ACC112 (cell line): ENCODE measurements at regions not wholly inside any gene's neighbourhood (a gene's known extent, or its start where the extent isn't known, plus 50 kb on each side); places are given as distances from the start of the nearest gene placed in this dataset.
A peak's percentile ranks its signal among the peaks of the same experiment; 100 is the strongest.

Experiments used
- H2AFZ ChIP-seq: fragments of 200-600 bp; sonication (generic); one replicate; pipeline ENCODE4 v1.6.0; 2017; ENCODE audit warnings: antibody characterized with exemption, low read length; ENCODE audit not compliant: unreplicated experiment
- H3K27ac ChIP-seq: fragments of 200-600 bp; sonication (generic); 2 replicates; pipeline ENCODE4 v1.5.1; 2014; ENCODE audit warnings: low read depth, mild to moderate bottlenecking, antibody characterized with exemption, low read length, moderate library complexity
- H3K27me3 ChIP-seq: fragments of 200-600 bp; sonication (generic); 2 replicates; pipeline ENCODE4 v1.6.1; 2014; ENCODE audit warnings: mild to moderate bottlenecking, antibody characterized with exemption, low read length, moderate library complexity, mixed read lengths; ENCODE audit not compliant: insufficient read depth
- H3K36me3 ChIP-seq: fragments of 200-600 bp; sonication (generic); 2 replicates; pipeline ENCODE4 v1.6.1; 2016; ENCODE audit warnings: mild to moderate bottlenecking, antibody characterized with exemption, low read length, moderate library complexity, mixed read lengths; ENCODE audit not compliant: insufficient read depth
- H3K4me1 ChIP-seq: fragments of 200-600 bp; sonication (generic); one replicate; pipeline ENCODE4 v1.6.1; 2016; ENCODE audit warnings: low read length, mixed read lengths; ENCODE audit not compliant: insufficient read depth, unreplicated experiment, control insufficient read depth
- H3K4me3 ChIP-seq: fragments of 200-600 bp; sonication (generic); 2 replicates; pipeline ENCODE4 v1.5.1; 2014; ENCODE audit warnings: mild to moderate bottlenecking, low read depth, low read length
- H3K79me2 ChIP-seq: fragments of 200-600 bp; sonication (generic); one replicate; pipeline ENCODE4 v1.6.0; 2016; ENCODE audit warnings: low read length; ENCODE audit not compliant: control insufficient read depth, unreplicated experiment, insufficient read depth

DNA sequence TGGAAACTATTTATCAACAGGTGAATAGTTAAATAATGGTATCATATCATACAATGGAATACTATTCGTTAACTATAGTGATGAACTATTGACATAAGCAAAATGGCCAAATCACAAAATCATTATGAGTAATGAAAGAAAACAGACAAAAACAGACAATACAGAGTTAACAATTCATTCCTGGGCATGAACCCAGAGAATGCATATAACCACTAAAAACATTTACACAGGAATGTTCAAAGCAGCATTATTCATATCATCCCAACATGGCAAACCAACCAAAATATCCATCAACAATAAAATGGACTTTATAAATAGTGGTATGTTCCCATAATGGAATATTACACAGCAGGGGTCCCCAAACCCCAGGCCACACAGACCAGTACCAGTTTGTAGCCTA, 131.2 kb upstream of the CYP1B1 start:
- H3K4me1 ChIP-seq: peaks cover 1% of the 10 kb centered on the region
- H3K27ac ChIP-seq: no peak overlapping the region
- H2AFZ ChIP-seq: no peak overlapping the region
- 0 out of 2 replicates have a peak, but pooled peaks cover 3% of the 10 kb centered on the region for H3K36me3 ChIP-seq
- H3K27me3 ChIP-seq: no peaks in the 10 kb centered on the region
- H3K4me3 ChIP-seq: no peak overlapping the region
- no peaks in the 10 kb centered on the region for H3K79me2 ChIP-seq

DNA sequence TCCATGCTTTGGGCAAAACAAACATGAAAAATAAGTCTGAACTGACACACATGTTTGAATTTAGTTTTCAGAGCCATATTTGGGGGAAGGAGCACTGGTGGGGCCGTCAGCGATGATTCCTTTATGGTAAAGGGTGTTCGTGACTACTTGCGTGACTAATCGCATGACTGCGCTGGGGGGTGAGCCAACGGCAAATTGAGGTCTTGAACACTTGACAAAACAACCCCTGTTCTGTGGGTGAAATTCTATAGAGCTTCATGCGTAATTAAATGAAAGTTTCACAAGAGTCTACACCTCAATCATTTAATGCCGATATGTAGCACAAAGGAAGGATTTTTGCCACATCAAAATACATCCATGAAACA, 127.5 kb upstream of the CYP1B1 start:
- H3K4me3 ChIP-seq: no peak overlapping the region
- 0 out of 2 replicates have a peak, but pooled peaks cover 3% of the 10 kb centered on the region for H3K36me3 ChIP-seq
- H3K4me1 ChIP-seq: peaks cover 12% of the 10 kb centered on the region
- H3K79me2 ChIP-seq: no peaks in the 10 kb centered on the region
- H2AFZ ChIP-seq: no peak overlapping the region
- no peaks in the 10 kb centered on the region for H3K27me3 ChIP-seq
- no peak overlapping the region for H3K27ac ChIP-seq

DNA sequence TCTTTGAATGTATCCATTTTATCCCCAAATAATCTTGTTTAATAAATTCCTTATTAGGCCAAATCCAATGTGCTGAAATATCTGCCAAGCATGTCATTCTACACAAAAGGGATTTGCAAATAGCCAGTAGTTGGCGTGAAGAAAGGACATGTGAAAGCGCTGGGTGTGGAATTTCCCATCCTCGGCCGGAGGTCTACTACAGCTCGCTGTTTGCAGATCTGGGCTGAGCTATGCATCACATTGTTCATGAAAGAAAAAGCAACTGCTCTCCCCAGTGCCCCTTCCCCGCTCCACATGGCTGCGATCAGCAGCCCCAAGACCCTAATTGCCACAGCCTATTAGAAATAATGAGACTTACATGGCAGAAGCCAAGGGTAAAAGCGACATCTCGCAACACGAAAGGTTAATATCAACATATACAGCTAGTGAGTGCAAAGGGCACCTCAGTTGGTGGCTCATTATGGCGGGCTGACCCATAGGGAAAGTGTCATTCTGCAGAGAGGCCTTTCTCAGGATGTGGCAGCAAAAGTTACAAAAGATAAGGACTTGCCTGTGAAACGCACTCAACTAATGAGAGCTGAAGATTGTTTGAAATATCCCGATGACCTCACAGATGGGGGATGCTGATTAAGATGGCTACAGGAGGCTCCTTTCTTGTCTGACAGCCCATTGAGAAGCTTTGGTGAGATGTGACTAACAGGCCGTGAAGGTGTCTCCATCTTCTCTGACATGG, 126.9 kb upstream of the CYP1B1 start:
- H3K27ac ChIP-seq: no peak overlapping the region
- no peaks in the 10 kb centered on the region for H3K27me3 ChIP-seq
- H3K4me1 ChIP-seq: peaks cover 12% of the 10 kb centered on the region
- no peak overlapping the region for H3K4me3 ChIP-seq
- H2AFZ ChIP-seq: no peak overlapping the region
- no peaks in the 10 kb centered on the region for H3K79me2 ChIP-seq
- 0 out of 2 replicates have a peak, but pooled peaks cover 3% of the 10 kb centered on the region for H3K36me3 ChIP-seq

DNA sequence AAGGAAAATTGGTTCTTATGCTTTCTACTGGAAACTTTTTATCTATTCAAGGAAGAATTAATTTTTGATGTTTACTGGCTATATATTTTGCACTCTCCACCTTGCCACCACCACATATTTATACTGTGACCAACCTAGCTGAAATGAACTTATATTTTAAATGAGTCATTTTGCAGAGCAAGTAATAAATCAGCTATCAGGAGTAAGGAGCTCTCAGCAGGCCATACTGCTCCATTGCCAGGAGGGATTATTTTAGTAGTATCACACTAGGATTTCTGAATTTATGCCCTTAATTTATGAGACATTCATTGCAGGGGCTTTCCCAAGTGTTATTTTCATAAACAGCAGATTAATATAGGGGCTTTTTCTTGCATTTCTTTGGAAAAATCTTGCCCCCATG, 125.8 kb upstream of the CYP1B1 start:
- Histone ChIP-seq H3K27me3 (no peaks in the 10 kb centered on the region), H3K4me1 (peaks cover 12% of the 10 kb centered on the region), H3K27ac (no peak overlapping the region), H3K79me2 (no peaks in the 10 kb centered on the region), H3K36me3 (0 out of 2 replicates have a peak, but pooled peaks cover 3% of the 10 kb centered on the region), H3K4me3 (no peak overlapping the region), H2AFZ (no peak overlapping the region)

DNA sequence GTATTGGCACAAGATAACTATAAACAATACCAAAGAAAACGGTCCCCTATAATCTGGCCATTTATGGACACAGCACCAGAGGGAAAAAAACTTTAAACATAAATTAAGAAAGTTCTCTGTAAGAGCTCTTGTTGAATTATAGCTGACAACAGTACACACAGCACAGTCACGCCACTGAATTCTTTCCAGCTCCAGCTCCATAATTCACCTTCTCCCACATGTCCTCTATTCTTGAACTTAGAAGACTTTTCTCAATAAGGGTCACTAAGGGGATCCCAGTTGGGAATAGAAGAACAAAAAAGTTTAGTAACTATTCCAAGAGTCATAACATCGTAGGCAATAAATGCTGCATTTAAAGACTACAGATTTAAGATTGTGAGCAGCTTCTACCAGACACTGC, 124.6 kb upstream of the CYP1B1 start:
- Histone ChIP-seq H3K4me3 (no peak overlapping the region), H3K79me2 (no peaks in the 10 kb centered on the region), H3K27me3 (no peaks in the 10 kb centered on the region), H3K27ac (no peak overlapping the region), H3K36me3 (0 out of 2 replicates have a peak, but pooled peaks cover 3% of the 10 kb centered on the region), H3K4me1 (peaks cover 12% of the 10 kb centered on the region), H2AFZ (no peak overlapping the region)

DNA sequence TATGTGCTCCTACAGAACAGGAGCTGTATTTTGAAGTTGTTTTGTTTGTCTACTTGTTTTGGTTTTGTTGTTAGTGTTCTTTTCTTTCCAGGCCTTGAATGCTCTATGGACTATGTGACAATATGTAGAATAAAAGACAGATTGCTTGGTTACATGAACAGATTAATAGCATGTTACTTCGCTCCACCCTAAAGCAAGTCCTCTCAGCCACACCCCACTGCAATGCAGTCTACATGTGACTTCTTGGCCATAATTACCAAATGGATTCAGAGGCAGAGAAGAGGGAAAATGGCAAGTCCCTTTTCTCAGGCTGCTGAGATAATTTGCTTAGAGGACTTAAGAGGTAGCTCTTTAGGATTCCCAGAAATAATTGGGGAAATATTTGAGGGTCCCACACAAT, 123.2 kb upstream of the CYP1B1 start:
- Histone ChIP-seq H3K27me3 (no peaks in the 10 kb centered on the region), H2AFZ (no peak overlapping the region), H3K36me3 (no peaks in the 10 kb centered on the region), H3K4me3 (no peak overlapping the region), H3K79me2 (no peaks in the 10 kb centered on the region), H3K4me1 (peaks cover 12% of the 10 kb centered on the region), H3K27ac (no peak overlapping the region)

DNA sequence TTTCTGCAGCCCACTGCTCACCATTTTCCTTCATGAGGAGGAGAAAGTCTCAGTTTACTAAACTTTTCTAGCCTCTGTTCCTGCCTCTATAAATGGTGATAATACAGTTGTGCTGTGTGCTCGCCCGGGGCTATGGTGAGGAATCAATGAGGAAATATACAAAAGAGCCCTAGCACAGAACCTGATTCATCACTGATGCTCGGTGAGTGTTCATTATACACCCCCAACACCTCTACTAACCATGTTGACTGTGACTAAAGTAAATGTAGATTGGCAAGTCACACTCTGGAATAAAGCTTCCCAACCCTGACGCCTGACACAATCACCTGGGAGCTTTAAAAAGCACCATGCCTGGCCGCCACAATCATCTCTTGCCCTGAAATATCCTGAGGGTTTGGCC, 118.8 kb upstream of the CYP1B1 start:
- Histone ChIP-seq H3K79me2 (no peaks in the 10 kb centered on the region), H3K27me3 (no peaks in the 10 kb centered on the region), H3K27ac (no peak overlapping the region), H3K4me3 (no peak overlapping the region), H3K36me3 (no peaks in the 10 kb centered on the region), H3K4me1 (peaks cover 5% of the 10 kb centered on the region), H2AFZ (no peak overlapping the region)

GRCh38 chr2:38192976-38193375, 117.0 kb upstream of the CYP1B1 start:
- Histone ChIP-seq H3K4me1 (peaks cover 5% of the 10 kb centered on the region), H3K4me3 (no peak overlapping the region), H3K27me3 (no peaks in the 10 kb centered on the region), H3K36me3 (no peaks in the 10 kb centered on the region), H3K79me2 (no peaks in the 10 kb centered on the region), H3K27ac (no peak overlapping the region), H2AFZ (no peak overlapping the region)

- no peaks in the 10 kb centered on the region for H3K79me2 ChIP-seq
- no peak overlapping the region for H2AFZ ChIP-seq
- peaks cover 9% of the 10 kb centered on the region for H3K4me1 ChIP-seq
- H3K27me3 ChIP-seq: no peaks in the 10 kb centered on the region
- no peak overlapping the region for H3K27ac ChIP-seq
- H3K36me3 ChIP-seq: no peaks in the 10 kb centered on the region
- no peak overlapping the region for H3K4me3 ChIP-seq
Observed at GRCh38 chr2:38192046-38192445, 116.1 kb upstream of the CYP1B1 start.

DNA sequence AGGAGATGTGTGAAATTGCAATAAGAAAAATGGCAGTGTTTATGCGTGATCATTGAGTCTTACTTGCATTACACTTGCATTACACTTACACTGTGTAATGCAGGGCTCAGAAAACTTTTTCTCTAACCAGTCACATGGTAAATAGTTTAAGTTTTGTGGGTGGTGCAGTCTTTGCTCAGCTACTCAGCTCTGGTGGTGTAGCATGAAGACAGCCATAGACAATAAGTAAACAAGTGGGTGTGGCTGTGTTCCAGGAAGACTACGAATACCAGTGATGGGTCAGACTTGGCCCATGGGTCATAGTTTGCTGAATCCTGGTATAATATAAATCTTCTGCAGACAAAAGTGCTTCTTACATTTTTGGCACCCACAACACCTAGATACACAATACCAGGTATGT, 115.6 kb upstream of the CYP1B1 start:
- no peak overlapping the region for H3K27ac ChIP-seq
- no peak overlapping the region for H2AFZ ChIP-seq
- H3K4me1 ChIP-seq: peaks cover 9% of the 10 kb centered on the region
- H3K27me3 ChIP-seq: no peaks in the 10 kb centered on the region
- no peaks in the 10 kb centered on the region for H3K36me3 ChIP-seq
- H3K4me3 ChIP-seq: no peak overlapping the region
- H3K79me2 ChIP-seq: no peaks in the 10 kb centered on the region

- H2AFZ ChIP-seq: no peak overlapping the region
- peak overlapping the region; percentile 35 for H3K27ac ChIP-seq
Observed at GRCh38 chr2:38190542-38191218, 114.7 kb upstream of the CYP1B1 start.

More at GRCh38 chr2:38190542-38191218, 114.7 kb upstream of the CYP1B1 start:
- Histone ChIP-seq H3K27me3 (no peaks in the 10 kb centered on the region), H3K4me1 (peaks cover 9% of the 10 kb centered on the region), H3K36me3 (no peaks in the 10 kb centered on the region), H3K79me2 (no peaks in the 10 kb centered on the region), H3K4me3 (no peak overlapping the region)
